ENCODE measurements at regions not wholly inside any gene's neighbourhood (a gene's known extent, or its start where the extent isn't known, plus 50 kb on each side); places are given as distances from the start of the nearest gene placed in this dataset.

DNA sequence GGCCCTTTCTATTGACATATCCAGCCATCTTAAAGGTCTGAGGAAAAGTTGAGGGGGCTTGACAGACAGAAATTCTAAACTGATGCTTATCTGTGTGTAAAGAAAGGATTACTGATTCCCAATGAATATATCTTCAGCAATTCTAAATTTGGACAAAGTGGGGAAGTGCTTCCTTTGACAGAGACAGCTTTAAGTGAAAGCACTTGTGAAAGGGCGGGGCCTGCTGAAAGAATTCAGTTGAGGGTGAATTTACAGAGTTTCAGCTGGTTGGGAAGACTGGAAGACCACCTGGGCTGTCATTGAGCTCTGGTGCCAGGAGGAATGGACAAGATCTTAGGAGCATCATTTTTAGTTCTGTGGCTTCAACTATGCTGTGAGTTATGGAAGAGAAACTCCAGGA is 412.5 kb upstream of the OR4E1 start:
- TF ChIP-seq, protein P1, sequence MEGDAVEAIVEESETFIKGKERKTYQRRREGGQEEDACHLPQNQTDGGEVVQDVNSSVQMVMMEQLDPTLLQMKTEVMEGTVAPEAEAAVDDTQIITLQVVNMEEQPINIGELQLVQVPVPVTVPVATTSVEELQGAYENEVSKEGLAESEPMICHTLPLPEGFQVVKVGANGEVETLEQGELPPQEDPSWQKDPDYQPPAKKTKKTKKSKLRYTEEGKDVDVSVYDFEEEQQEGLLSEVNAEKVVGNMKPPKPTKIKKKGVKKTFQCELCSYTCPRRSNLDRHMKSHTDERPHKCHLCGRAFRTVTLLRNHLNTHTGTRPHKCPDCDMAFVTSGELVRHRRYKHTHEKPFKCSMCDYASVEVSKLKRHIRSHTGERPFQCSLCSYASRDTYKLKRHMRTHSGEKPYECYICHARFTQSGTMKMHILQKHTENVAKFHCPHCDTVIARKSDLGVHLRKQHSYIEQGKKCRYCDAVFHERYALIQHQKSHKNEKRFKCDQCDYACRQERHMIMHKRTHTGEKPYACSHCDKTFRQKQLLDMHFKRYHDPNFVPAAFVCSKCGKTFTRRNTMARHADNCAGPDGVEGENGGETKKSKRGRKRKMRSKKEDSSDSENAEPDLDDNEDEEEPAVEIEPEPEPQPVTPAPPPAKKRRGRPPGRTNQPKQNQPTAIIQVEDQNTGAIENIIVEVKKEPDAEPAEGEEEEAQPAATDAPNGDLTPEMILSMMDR (IDR thresholded peaks at IDR 0.05; ENCODE audit: control insufficient read depth, extremely low read depth, insufficient read depth) = no peak
- no peak for DNase-seq (ENCODE audit: low read depth)
- no peak overlapping the region for H3K4me3 ChIP-seq (ENCODE audit: low read depth, low read length)

DNA sequence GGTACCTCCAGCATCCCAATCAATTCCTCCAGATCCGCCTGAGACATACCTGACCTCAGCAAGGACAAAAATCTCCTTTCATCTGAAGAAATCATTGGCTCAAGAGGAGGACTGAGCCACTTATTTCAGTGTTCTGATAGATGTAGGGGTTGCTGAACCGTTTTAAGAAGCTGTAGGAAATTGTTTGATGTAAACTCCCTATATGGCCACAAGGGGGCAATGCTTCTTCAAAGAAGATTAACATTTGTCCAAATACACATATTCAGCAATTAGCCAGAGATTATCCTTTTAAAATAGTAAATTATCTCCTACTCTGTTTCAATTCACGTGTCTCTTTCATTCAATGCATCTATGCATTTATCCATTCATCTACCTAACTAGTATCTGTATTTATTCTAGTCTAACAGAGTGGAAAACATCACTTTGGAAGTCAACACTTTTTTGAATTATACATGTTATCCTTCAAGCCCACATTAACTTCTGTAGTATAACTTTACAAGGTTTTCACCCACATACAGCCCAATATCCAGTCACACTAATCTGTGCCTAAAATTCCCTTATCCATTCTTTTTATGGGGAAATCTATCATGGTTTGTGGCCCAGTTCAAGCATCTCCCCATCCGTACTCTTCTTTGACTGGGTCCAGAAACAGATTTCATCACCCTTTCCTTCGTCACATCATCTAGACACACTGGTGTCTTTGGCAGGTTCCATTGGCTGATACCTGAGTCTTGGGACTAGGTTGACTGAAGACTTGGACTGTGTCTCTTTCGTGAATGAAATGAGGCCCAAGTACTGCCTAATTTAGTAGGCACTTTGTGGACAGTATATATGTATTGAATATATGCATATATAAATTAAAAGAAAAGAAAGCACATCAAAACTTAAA is 411.0 kb upstream of the OR4E1 start:
- TF ChIP-seq, protein P1 (IDR thresholded peaks at IDR 0.05; ENCODE audit: control insufficient read depth, extremely low read depth, insufficient read depth) = peak; percentile 60
- no peak overlapping the region for H3K4me3 ChIP-seq (ENCODE audit: low read depth, low read length)
- DNase-seq (ENCODE audit: low read depth) = peak; percentile 27

DNA sequence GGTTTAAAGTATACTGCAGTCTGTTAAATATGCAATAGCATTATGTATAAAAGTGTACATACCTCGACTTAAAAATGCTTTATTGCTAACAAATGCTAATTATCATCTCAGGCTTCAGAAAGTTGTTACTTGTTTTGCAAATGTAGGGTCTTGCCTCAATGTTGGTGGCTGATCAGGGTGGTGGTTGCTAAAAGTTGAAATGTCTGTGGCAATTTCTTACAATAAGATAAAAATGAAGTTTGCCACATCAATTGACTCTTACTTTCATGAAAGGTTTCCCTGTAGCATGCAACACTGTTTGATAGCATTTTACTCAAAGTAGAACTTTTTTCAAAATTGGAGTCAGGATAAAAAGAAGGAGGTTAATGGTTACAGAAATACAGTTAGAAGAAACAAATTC is 407.7 kb upstream of the OR4E1 start:
- no peak overlapping the region for H3K4me3 ChIP-seq (ENCODE audit: low read depth, low read length)
- TF ChIP-seq, protein P1 (IDR thresholded peaks at IDR 0.05; ENCODE audit: control insufficient read depth, extremely low read depth, insufficient read depth) = no peak
- DNase-seq (ENCODE audit: low read depth) = no peak

DNA sequence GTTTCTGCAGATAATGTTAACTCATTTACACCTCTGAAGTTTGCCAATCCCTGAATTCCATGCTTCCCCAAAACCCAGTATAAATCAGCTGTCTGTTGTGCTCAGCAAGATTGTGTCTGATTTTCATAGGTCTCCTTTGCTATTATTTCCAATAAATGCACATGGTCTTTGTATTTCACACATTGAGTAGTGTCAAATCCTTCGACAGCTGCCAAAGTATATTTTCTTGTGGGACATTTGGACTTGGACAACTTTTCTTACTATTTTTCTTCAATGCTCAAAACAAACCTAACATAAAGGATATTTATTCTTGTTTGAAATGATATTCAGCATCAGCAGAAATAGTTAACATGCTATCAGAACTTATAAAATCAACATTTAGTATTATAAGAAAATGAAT is 406.1 kb upstream of the OR4E1 start:
- no peak for DNase-seq (ENCODE audit: low read depth)
- no peak overlapping the region for H3K4me3 ChIP-seq (ENCODE audit: low read depth, low read length)
- TF ChIP-seq, protein P1 (IDR thresholded peaks at IDR 0.05; ENCODE audit: control insufficient read depth, extremely low read depth, insufficient read depth) = no peak

DNA sequence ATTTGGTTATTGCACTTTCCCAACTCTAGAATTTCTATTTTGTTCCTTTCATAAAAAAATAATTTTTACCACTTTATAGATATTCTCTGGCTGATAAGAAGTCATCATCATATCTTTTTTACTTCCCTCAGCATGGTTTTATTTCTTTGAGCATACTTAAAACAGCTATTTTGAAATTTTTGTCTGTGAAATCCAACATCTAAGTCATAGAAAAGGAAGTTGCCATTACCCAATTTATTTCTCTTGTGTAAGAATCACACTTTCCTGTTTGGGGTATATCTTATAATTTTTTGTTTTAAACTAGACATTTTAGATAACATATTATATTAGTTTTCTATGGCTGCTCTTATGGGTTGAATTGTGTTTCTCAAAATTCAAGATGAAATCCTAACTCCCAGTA is 400.2 kb upstream of the OR4E1 start:
- DNase-seq (ENCODE audit: low read depth) = no peak
- TF ChIP-seq, protein P1 (IDR thresholded peaks at IDR 0.05; ENCODE audit: control insufficient read depth, extremely low read depth, insufficient read depth) = no peak
- H3K4me3 ChIP-seq (ENCODE audit: low read depth, low read length) = no peak overlapping the region

DNA sequence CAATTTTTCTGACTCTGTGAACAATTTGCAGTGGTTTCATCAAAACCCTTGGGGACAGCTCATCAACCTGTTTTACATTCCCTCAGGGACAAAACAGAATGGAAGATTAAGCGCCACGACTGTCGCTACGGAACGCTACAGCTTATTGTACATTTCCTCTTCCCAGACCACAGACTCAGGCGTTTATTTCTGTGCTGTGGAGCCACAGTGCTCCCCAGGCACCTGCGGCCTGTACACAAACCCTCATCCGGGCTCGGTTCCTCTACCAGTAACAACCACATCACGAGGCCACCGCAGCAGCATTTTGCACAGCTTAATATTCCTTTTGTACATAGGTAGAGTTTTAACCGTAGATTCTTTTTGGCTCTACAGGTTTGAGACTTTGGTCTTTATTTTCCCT is 397.4 kb upstream of the OR4E1 start:
- DNase-seq (ENCODE audit: low read depth) = no peak
- no peak overlapping the region for H3K4me3 ChIP-seq (ENCODE audit: low read depth, low read length)

More for the DNA sequence above, 397.4 kb upstream of the OR4E1 start:
- TF ChIP-seq, protein P1 (IDR thresholded peaks at IDR 0.05; ENCODE audit: control insufficient read depth, extremely low read depth, insufficient read depth) = no peak

Data from LNCaP clone FGC (cell line).